Suprapubic skin (tissue), 3 donors: ENCODE measurements at regions not wholly inside any gene's neighbourhood (a gene's known extent, or its start where the extent isn't known, plus 50 kb on each side); places are given as distances from the start of the nearest gene placed in this dataset.

ENCODE experiments used
- POLR2AphosphoS5 ChIP-seq, 3 donors: sonication (generic); formaldehyde crosslinking; IDR thresholded peaks; one replicate each; pipeline ENCODE4 v1.6.1; 2017; ENCODE audit warnings: antibody characterized with exemption in 3 of 3
- TF ChIP-seq, protein P1 (sequence below), 2 donors: fragments of 200-600 bp in 1 of 2; fragments of 450-650 bp in 1 of 2; sonication (generic) in 1 of 2; IDR thresholded peaks; one replicate each; pipeline ENCODE4 v1.5.1; 2016 to 2019; ENCODE audit warnings: antibody characterized with exemption in 2 of 2, mild to moderate bottlenecking in 1 of 2, moderate library complexity in 1 of 2

GRCh38 chr10:123606955-123607354 lies 59.2 kb upstream of the GPR26 start:
- TF ChIP-seq, protein P1, sequence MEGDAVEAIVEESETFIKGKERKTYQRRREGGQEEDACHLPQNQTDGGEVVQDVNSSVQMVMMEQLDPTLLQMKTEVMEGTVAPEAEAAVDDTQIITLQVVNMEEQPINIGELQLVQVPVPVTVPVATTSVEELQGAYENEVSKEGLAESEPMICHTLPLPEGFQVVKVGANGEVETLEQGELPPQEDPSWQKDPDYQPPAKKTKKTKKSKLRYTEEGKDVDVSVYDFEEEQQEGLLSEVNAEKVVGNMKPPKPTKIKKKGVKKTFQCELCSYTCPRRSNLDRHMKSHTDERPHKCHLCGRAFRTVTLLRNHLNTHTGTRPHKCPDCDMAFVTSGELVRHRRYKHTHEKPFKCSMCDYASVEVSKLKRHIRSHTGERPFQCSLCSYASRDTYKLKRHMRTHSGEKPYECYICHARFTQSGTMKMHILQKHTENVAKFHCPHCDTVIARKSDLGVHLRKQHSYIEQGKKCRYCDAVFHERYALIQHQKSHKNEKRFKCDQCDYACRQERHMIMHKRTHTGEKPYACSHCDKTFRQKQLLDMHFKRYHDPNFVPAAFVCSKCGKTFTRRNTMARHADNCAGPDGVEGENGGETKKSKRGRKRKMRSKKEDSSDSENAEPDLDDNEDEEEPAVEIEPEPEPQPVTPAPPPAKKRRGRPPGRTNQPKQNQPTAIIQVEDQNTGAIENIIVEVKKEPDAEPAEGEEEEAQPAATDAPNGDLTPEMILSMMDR (IDR thresholded peaks at IDR 0.05) = no peak
- TF ChIP-seq POLR2AphosphoS5 (IDR thresholded peaks at IDR 0.05) = no peak
